Smooth muscle cell (in vitro differentiated cells): ENCODE measurements at regions not wholly inside any gene's neighbourhood (a gene's known extent, or its start where the extent isn't known, plus 50 kb on each side); places are given as distances from the start of the nearest gene placed in this dataset.

Experiments used
- DNase-seq: peaks from one replicate; lab custom pipeline; 2025; ENCODE audit not compliant: unreplicated experiment; lab: John Stamatoyannopoulos, UW
- H2AFZ ChIP-seq: fragments of 200-600 bp; sonication (generic); 2 replicates; pipeline ENCODE4 v1.6.0; 2016; ENCODE audit warnings: antibody characterized with exemption, low read depth, mild to moderate bottlenecking
- H3F3A ChIP-seq: fragments of 200-600 bp; sonication (generic); 2 replicates; pipeline ENCODE4 v1.6.0; 2017; ENCODE audit warnings: antibody characterized with exemption, low read depth
- H3K27ac ChIP-seq: fragments of 200-600 bp; sonication (generic); 2 replicates; pipeline ENCODE4 v1.5.1; 2016; ENCODE audit warnings: low read depth, mild to moderate bottlenecking
- H3K27me3 ChIP-seq: fragments of 200-600 bp; sonication (generic); 2 replicates; pipeline ENCODE4 v1.6.1; 2016; ENCODE audit warnings: low read depth, mild to moderate bottlenecking
- H3K36me3 ChIP-seq: fragments of 200-600 bp; sonication (generic); 2 replicates; pipeline ENCODE4 v1.5.1; 2016; ENCODE audit warnings: low read depth
- H3K4me1 ChIP-seq: fragments of 200-600 bp; sonication (generic); 2 replicates; pipeline ENCODE4 v1.5.1; 2016; ENCODE audit warnings: low read depth
- H3K4me2 ChIP-seq: fragments of 200-600 bp; sonication (generic); 2 replicates; pipeline ENCODE4 v1.6.0; 2016; ENCODE audit warnings: mild to moderate bottlenecking
- H3K4me3 ChIP-seq: fragments of 200-600 bp; sonication (generic); 2 replicates; pipeline ENCODE4 v1.5.1; 2016; ENCODE audit warnings: mild to moderate bottlenecking
- H3K79me2 ChIP-seq: fragments of 200-600 bp; sonication (generic); 2 replicates; pipeline ENCODE4 v1.6.0; 2016; ENCODE audit warnings: low read depth, mild to moderate bottlenecking
- H3K9ac ChIP-seq: fragments of 200-600 bp; sonication (generic); 2 replicates; pipeline ENCODE4 v1.6.0; 2016; ENCODE audit warnings: low read depth
- H3K9me3 ChIP-seq: fragments of 200-600 bp; sonication (generic); replicated peaks from 2 replicates; pipeline ENCODE4 v1.5.1; 2016; ENCODE audit warnings: low read depth
- H4K20me1 ChIP-seq: fragments of 200-600 bp; sonication (generic); 2 replicates; pipeline ENCODE4 v1.6.0; 2016; ENCODE audit warnings: low read depth
- CTCF ChIP-seq: fragments of 200-600 bp; sonication (generic); IDR thresholded peaks from 2 replicates; pipeline ENCODE4 v1.5.1; 2017; ENCODE audit warnings: borderline replicate concordance, mild to moderate bottlenecking, antibody characterized with exemption; ENCODE audit not compliant: insufficient read depth, poor library complexity, severe bottlenecking
- WGBS: methylation state at CpG from one replicate; pipeline ENCODE4 v1.1.7; 2016; ENCODE audit warnings: low lambda C conversion rate; 5-methylcytosine and 5-hydroxymethylcytosine counted together

- Histone ChIP-seq H2AFZ (no peak overlapping the region), H3K79me2 (no peaks in the 10 kb centered on the region), H3F3A (no peaks in the 10 kb centered on the region), H3K27me3 (no peaks in the 10 kb centered on the region), H3K36me3 (no peaks in the 10 kb centered on the region), H3K4me2 (no peak overlapping the region), H4K20me1 (no peaks in the 10 kb centered on the region), H3K4me3 (no peak overlapping the region), H3K9me3 (no peaks in the 10 kb centered on the region), H3K4me1 (no peaks in the 10 kb centered on the region), H3K9ac (no peak overlapping the region), H3K27ac (no peak overlapping the region)
- WGBS: 87% methylated on average over 6 of the region's 6 CpGs
- DNase-seq: no peak
- no peak for TF ChIP-seq CTCF
Observed at GRCh38 chr16:7167626-7168025, 165.0 kb upstream of the RBFOX1 start.

GRCh38 chr16:7161891-7162290 lies 170.8 kb upstream of the RBFOX1 start:
- no peaks in the 10 kb centered on the region for H4K20me1 ChIP-seq
- H3K9ac ChIP-seq: no peak overlapping the region
- 55% methylated on average over 1 of the region's 1 CpG for WGBS
- no peak overlapping the region for H3K4me2 ChIP-seq
- no peak overlapping the region for H3K27ac ChIP-seq
- no peaks in the 10 kb centered on the region for H3K79me2 ChIP-seq
- peaks cover 7% of the 10 kb centered on the region for H3K27me3 ChIP-seq
- H3K36me3 ChIP-seq: no peaks in the 10 kb centered on the region
- H2AFZ ChIP-seq: no peak overlapping the region
- no peaks in the 10 kb centered on the region for H3F3A ChIP-seq
- DNase-seq: no peak
- no peaks in the 10 kb centered on the region for H3K4me1 ChIP-seq
- no peaks in the 10 kb centered on the region for H3K9me3 ChIP-seq
- H3K4me3 ChIP-seq: no peak overlapping the region
- no peak for TF ChIP-seq CTCF

- Histone ChIP-seq H2AFZ (no peak overlapping the region), H3K27me3 (peaks cover 7% of the 10 kb centered on the region), H3K4me2 (no peak overlapping the region), H3K9me3 (no peaks in the 10 kb centered on the region), H3K4me3 (no peak overlapping the region), H3K4me1 (no peaks in the 10 kb centered on the region), H3F3A (no peaks in the 10 kb centered on the region), H4K20me1 (no peaks in the 10 kb centered on the region), H3K9ac (no peak overlapping the region), H3K79me2 (no peaks in the 10 kb centered on the region), H3K36me3 (no peaks in the 10 kb centered on the region), H3K27ac (no peak overlapping the region)
- no peak for DNase-seq
- no peak for TF ChIP-seq CTCF
- WGBS: 81% methylated on average over 3 of the region's 3 CpGs
Observed at GRCh38 chr16:7160093-7160492, 172.6 kb upstream of the RBFOX1 start.

GRCh38 chr16:7158481-7158880 lies 174.2 kb upstream of the RBFOX1 start:
- Histone ChIP-seq H3K36me3 (no peaks in the 10 kb centered on the region), H3K4me2 (no peak overlapping the region), H3K27me3 (peaks cover 7% of the 10 kb centered on the region), H3K79me2 (no peaks in the 10 kb centered on the region), H3F3A (no peaks in the 10 kb centered on the region), H4K20me1 (no peaks in the 10 kb centered on the region), H3K27ac (no peak overlapping the region), H3K9ac (no peak overlapping the region), H3K4me3 (no peak overlapping the region), H3K9me3 (no peaks in the 10 kb centered on the region), H2AFZ (no peak overlapping the region), H3K4me1 (no peaks in the 10 kb centered on the region)
- no peak for TF ChIP-seq CTCF
- 95% methylated on average over 4 of the region's 4 CpGs for WGBS
- DNase-seq: no peak
